ENCODE measurements at regions not wholly inside any gene's neighbourhood (a gene's known extent, or its start where the extent isn't known, plus 50 kb on each side); places are given as distances from the start of the nearest gene placed in this dataset.

DNA sequence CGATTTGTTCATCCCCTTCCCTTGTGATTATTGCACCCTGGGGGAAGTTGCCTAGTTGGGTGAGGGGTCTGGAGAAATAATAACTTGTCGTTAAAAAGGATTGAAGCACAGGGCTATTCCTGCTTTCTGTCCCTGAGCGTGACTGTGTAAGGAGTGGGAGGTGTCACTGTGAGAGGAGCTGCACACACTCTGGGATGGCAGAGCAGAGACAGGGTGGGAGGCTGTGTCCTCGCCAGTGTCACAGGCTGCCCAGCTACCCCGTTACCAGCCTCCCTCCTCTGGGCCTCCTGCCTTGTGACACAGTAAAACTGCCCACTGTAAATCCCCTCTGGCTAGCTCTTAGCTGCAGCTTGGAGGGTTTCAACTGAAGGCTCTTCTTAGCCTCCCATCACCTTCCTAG lies 460.6 kb downstream of the AACS start:
- Histone ChIP-seq H3K27ac (no peak overlapping the region), H3K9me3 (ENCODE audit: low read depth) (no peaks in the 10 kb centered on the region), H3K36me3 (no peaks in the 10 kb centered on the region), H3K4me3 (no peak overlapping the region), H3K27me3 (no peaks in the 10 kb centered on the region), H3K4me1 (ENCODE audit: low read depth) (no peaks in the 10 kb centered on the region)
- TF ChIP-seq, protein P1, sequence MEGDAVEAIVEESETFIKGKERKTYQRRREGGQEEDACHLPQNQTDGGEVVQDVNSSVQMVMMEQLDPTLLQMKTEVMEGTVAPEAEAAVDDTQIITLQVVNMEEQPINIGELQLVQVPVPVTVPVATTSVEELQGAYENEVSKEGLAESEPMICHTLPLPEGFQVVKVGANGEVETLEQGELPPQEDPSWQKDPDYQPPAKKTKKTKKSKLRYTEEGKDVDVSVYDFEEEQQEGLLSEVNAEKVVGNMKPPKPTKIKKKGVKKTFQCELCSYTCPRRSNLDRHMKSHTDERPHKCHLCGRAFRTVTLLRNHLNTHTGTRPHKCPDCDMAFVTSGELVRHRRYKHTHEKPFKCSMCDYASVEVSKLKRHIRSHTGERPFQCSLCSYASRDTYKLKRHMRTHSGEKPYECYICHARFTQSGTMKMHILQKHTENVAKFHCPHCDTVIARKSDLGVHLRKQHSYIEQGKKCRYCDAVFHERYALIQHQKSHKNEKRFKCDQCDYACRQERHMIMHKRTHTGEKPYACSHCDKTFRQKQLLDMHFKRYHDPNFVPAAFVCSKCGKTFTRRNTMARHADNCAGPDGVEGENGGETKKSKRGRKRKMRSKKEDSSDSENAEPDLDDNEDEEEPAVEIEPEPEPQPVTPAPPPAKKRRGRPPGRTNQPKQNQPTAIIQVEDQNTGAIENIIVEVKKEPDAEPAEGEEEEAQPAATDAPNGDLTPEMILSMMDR (IDR thresholded peaks at IDR 0.05; ENCODE audit: low read depth, low read length) = no peak
- DNase-seq (ENCODE audit: low read depth in 1 of 2, low spot score in 1 of 2) = no peak

- no peak for DNase-seq (ENCODE audit: low read depth in 1 of 2, low spot score in 1 of 2)
- Histone ChIP-seq H3K9me3 (ENCODE audit: low read depth) (no peaks in the 10 kb centered on the region), H3K27me3 (no peaks in the 10 kb centered on the region), H3K36me3 (no peaks in the 10 kb centered on the region), H3K27ac (no peak overlapping the region), H3K4me1 (ENCODE audit: low read depth) (no peaks in the 10 kb centered on the region), H3K4me3 (no peak overlapping the region)
- TF ChIP-seq, protein P1 (IDR thresholded peaks at IDR 0.05; ENCODE audit: low read depth, low read length) = no peak
Observed at GRCh38 chr12:125528281-125528680, 463.0 kb downstream of the AACS start.

- no peak for DNase-seq (ENCODE audit: low read depth in 1 of 2, low spot score in 1 of 2)
- no peaks in the 10 kb centered on the region for H3K27me3 ChIP-seq
- no peak overlapping the region for H3K27ac ChIP-seq
- TF ChIP-seq, protein P1 (IDR thresholded peaks at IDR 0.05; ENCODE audit: low read depth, low read length) = no peak
- H3K4me3 ChIP-seq = no peak overlapping the region
- H3K36me3 ChIP-seq = no peaks in the 10 kb centered on the region
- H3K4me1 ChIP-seq (ENCODE audit: low read depth) = no peaks in the 10 kb centered on the region
- no peaks in the 10 kb centered on the region for H3K9me3 ChIP-seq (ENCODE audit: low read depth)
Observed at GRCh38 chr12:125530201-125530600, 465.0 kb downstream of the AACS start.

GRCh38 chr12:125530876-125531275 lies 465.6 kb downstream of the AACS start:
- TF ChIP-seq, protein P1 (IDR thresholded peaks at IDR 0.05; ENCODE audit: low read depth, low read length) = no peak
- Histone ChIP-seq H3K4me3 (no peak overlapping the region), H3K27ac (no peak overlapping the region), H3K4me1 (ENCODE audit: low read depth) (no peaks in the 10 kb centered on the region), H3K27me3 (no peaks in the 10 kb centered on the region), H3K9me3 (ENCODE audit: low read depth) (no peaks in the 10 kb centered on the region), H3K36me3 (no peaks in the 10 kb centered on the region)
- no peak for DNase-seq (ENCODE audit: low read depth in 1 of 2, low spot score in 1 of 2)

GRCh38 chr12:125531574-125531973 lies 466.3 kb downstream of the AACS start:
- DNase-seq (ENCODE audit: low read depth in 1 of 2, low spot score in 1 of 2) = no peak
- H3K27me3 ChIP-seq = no peaks in the 10 kb centered on the region
- no peak overlapping the region for H3K27ac ChIP-seq
- H3K9me3 ChIP-seq (ENCODE audit: low read depth) = no peaks in the 10 kb centered on the region
- H3K4me1 ChIP-seq (ENCODE audit: low read depth) = no peaks in the 10 kb centered on the region
- H3K36me3 ChIP-seq = no peaks in the 10 kb centered on the region
- H3K4me3 ChIP-seq = no peak overlapping the region
- TF ChIP-seq, protein P1 (IDR thresholded peaks at IDR 0.05; ENCODE audit: low read depth, low read length) = no peak
